NB4 (cell line): ENCODE measurements at regions not wholly inside any gene's neighbourhood (a gene's known extent, or its start where the extent isn't known, plus 50 kb on each side); places are given as distances from the start of the nearest gene placed in this dataset.

Source experiments
- DNase-seq: peaks from one replicate; pipeline ENCODE4 v3.0.0; 2010; ENCODE audit warnings: low read depth
- H3K4me3 ChIP-seq: one replicate; pipeline ENCODE4 v1.5.1; 2011; ENCODE audit warnings: mild to moderate bottlenecking, low read depth, low read length, moderate library complexity
- CTCF ChIP-seq: IDR thresholded peaks from one replicate; pipeline ENCODE4 v1.5.1; 2012; ENCODE audit warnings: low read depth, low read length
- MAX ChIP-seq: IDR thresholded peaks from 2 replicates; pipeline ENCODE4 v1.6.1; 2011; ENCODE audit warnings: low read depth, low read length
- MYC ChIP-seq: IDR thresholded peaks from 2 replicates; pipeline ENCODE4 v1.6.1; 2011; ENCODE audit warnings: low read depth, low read length
- POLR2A ChIP-seq: IDR thresholded peaks from 2 replicates; pipeline ENCODE4 v1.6.1; 2011; ENCODE audit warnings: mild to moderate bottlenecking; ENCODE audit not compliant: insufficient read length; ENCODE audit errors: extremely low read depth

GRCh38 chr3:54036543-54036942 is 85.8 kb upstream of the CACNA2D3 start:
- H3K4me3 ChIP-seq = no peak overlapping the region
- DNase-seq = no peak
- no peak for TF ChIP-seq MAX
- TF ChIP-seq MYC = no peak
- no peak for TF ChIP-seq CTCF
- TF ChIP-seq POLR2A = no peak

- H3K4me3 ChIP-seq = no peak overlapping the region
- no peak for TF ChIP-seq POLR2A
- TF ChIP-seq MYC = no peak
- TF ChIP-seq MAX = no peak
- TF ChIP-seq CTCF = no peak
- no peak for DNase-seq
Observed at GRCh38 chr3:54034971-54035370, 87.4 kb upstream of the CACNA2D3 start.

- no peak overlapping the region for H3K4me3 ChIP-seq
- TF ChIP-seq POLR2A = no peak
- no peak for TF ChIP-seq CTCF
- no peak for TF ChIP-seq MYC
- no peak for TF ChIP-seq MAX
- DNase-seq = no peak
Observed at GRCh38 chr3:54033761-54034160, 88.6 kb upstream of the CACNA2D3 start.

- no peak for TF ChIP-seq CTCF
- no peak for TF ChIP-seq POLR2A
- no peak for TF ChIP-seq MAX
- DNase-seq = no peak
- H3K4me3 ChIP-seq = no peak overlapping the region
Observed at GRCh38 chr3:54032598-54032997, 89.8 kb upstream of the CACNA2D3 start.

GRCh38 chr3:54028372-54028771 is 94.0 kb upstream of the CACNA2D3 start:
- no peak for DNase-seq
- TF ChIP-seq POLR2A (no peak), MYC (no peak), MAX (no peak), CTCF (no peak)
- H3K4me3 ChIP-seq = no peak overlapping the region

GRCh38 chr3:54026543-54026942 is 95.8 kb upstream of the CACNA2D3 start:
- no peak overlapping the region for H3K4me3 ChIP-seq
- DNase-seq = no peak
- TF ChIP-seq MAX (no peak), CTCF (no peak)
